ENCODE measurements at regions not wholly inside any gene's neighbourhood (a gene's known extent, or its start where the extent isn't known, plus 50 kb on each side); places are given as distances from the start of the nearest gene placed in this dataset.

DNA sequence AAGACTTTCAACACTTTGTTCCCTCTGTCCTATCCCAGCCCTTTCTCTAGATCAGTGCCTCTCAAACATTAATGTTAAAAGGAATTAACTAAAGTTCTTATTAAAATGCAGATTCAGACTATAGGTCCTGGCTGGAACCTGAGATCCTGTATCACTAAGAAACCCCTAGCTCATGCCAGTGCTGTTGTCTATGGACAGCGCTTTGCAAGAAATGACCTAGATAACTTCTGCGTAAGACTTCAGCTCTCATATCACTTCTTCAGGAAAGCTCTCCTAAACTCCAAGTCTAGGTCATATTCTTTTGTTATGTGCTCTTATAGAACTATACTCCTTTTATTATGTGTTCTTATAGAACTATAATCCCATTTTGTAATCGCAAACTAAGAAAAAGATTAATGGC, 67.8 kb upstream of the CDIN1 start:
- Histone ChIP-seq H3K9ac (ENCODE audit: low read depth, low read length) (no peak overlapping the region), H3K9me3 (ENCODE audit: control insufficient read depth, insufficient read depth, low read length) (no peaks in the 10 kb centered on the region), H3K4me3 (ENCODE audit: low read depth, low read length) (no peak overlapping the region), H3K4me1 (ENCODE audit: control insufficient read depth, insufficient read depth, low read length) (no peaks in the 10 kb centered on the region), H3K27me3 (ENCODE audit: control insufficient read depth, insufficient read depth, low read length) (no peaks in the 10 kb centered on the region), H3K36me3 (ENCODE audit: control insufficient read depth, insufficient read depth, low read length) (no peaks in the 10 kb centered on the region)

- Histone ChIP-seq H3K27me3 (ENCODE audit: control insufficient read depth, insufficient read depth, low read length) (no peaks in the 10 kb centered on the region), H3K4me1 (ENCODE audit: control insufficient read depth, insufficient read depth, low read length) (peaks cover 4% of the 10 kb centered on the region), H3K9ac (ENCODE audit: low read depth, low read length) (no peak overlapping the region), H3K36me3 (ENCODE audit: control insufficient read depth, insufficient read depth, low read length) (no peaks in the 10 kb centered on the region), H3K4me3 (ENCODE audit: low read depth, low read length) (no peak overlapping the region), H3K9me3 (ENCODE audit: control insufficient read depth, insufficient read depth, low read length) (no peaks in the 10 kb centered on the region)
Observed at GRCh38 chr15:36517758-36518157, 61.7 kb upstream of the CDIN1 start.

DNA sequence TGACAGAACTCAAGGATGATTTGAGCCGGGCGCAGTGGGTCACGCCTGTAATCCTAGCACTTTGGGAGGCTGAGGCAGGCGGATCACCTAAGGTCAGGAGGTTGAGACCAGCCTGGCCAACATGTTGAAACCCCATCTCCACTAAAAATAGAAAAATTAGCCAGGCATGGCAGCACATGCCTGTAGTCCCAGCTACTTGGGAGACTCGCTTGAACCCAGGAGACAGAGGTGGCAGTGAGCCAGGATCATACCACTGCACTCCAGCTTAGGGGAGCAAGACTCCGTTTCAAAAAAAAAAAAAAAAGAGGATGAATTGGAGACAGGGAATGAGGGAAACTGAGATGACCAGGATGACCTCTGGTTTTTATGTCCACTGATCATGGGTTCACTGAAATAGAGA, 60.4 kb upstream of the CDIN1 start:
- H3K9me3 ChIP-seq (ENCODE audit: control insufficient read depth, insufficient read depth, low read length), result no peaks in the 10 kb centered on the region
- H3K27me3 ChIP-seq (ENCODE audit: control insufficient read depth, insufficient read depth, low read length), result no peaks in the 10 kb centered on the region
- no peak overlapping the region for H3K4me3 ChIP-seq (ENCODE audit: low read depth, low read length)
- no peaks in the 10 kb centered on the region for H3K36me3 ChIP-seq (ENCODE audit: control insufficient read depth, insufficient read depth, low read length)
- H3K9ac ChIP-seq (ENCODE audit: low read depth, low read length), result no peak overlapping the region
- peaks cover 4% of the 10 kb centered on the region for H3K4me1 ChIP-seq (ENCODE audit: control insufficient read depth, insufficient read depth, low read length)

GRCh38 chr15:36525430-36525829, 54.0 kb upstream of the CDIN1 start:
- H3K4me1 ChIP-seq (ENCODE audit: control insufficient read depth, insufficient read depth, low read length), result peaks cover 6% of the 10 kb centered on the region
- H3K36me3 ChIP-seq (ENCODE audit: control insufficient read depth, insufficient read depth, low read length), result no peaks in the 10 kb centered on the region
- H3K4me3 ChIP-seq (ENCODE audit: low read depth, low read length), result no peak overlapping the region
- no peaks in the 10 kb centered on the region for H3K9me3 ChIP-seq (ENCODE audit: control insufficient read depth, insufficient read depth, low read length)
- H3K9ac ChIP-seq (ENCODE audit: low read depth, low read length), result no peak overlapping the region
- no peaks in the 10 kb centered on the region for H3K27me3 ChIP-seq (ENCODE audit: control insufficient read depth, insufficient read depth, low read length)

DNA sequence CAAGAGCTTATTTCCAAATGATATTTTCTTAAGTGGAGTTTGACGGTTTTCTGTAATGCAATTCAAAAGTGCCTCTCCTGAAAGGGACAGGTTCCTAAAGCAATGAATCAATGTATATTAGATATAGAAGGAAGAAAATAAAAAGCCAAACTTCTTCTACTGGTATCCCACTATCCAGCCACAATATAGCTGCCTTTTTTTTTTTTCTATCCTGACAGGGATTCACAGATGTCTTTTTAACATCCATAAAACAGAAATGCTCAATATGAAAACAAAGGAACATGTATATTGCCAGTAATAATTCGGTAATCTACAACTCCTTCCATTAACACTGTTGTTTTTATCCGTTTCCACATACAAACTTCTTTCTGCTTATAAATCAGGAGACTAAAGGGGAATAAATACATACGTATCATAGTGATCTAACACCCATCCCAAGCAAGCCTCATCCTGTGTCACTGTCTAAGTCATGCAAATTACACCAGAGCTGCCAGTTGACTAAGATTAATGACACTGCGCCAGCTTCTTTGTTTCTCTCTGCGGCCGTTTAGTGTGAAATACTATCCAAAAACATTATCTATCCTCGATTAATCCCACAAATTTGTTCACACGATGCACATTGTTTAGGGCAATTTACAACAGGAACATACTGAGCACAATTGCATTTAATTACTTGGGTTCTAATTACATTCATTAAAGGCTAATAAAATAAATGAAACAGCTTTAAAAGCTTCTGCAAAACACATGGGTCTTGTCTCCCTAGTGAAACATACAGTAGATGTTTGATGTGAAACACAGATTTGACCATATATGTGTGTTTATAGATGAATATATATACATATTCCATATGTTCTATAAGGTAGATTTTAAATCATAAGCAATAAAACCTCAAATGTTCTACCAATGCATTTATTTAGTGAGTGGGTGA, 51.9 kb upstream of the CDIN1 start:
- no peak overlapping the region for H3K4me3 ChIP-seq (ENCODE audit: low read depth, low read length)

DNA sequence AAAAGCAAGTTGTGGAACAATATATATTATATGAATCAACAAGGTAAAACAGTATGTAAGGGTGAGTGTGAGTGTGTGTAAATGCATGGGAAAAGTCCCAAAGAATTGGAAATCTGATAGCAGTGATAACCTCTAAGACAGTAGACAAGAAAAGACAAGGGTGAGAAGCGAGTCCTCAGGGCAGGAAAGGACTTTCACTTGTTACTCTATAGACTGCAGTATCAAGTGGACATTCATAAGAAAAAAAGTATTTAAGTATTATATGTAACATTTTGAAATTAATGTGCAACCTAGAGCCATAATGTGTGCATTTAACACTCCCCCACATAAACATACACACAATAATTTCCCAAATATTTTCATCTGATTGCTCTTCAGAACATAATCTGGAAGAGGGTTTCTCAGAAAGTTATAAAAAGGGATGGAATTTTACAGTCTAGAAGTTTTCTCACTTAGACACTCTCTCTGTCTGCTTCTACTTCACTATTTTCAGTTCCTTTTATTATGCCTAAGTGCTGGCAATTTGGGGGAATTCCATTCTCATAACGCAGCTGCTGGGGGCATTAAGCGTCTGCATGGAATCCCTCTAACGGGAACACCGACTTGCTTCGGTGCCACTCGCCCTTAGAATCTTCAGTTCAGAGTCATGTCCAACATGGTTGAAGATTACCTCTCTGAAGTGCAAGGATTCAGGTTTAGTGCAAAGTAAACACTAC, 50.0 kb upstream of the CDIN1 start:
- no peaks in the 10 kb centered on the region for H3K36me3 ChIP-seq (ENCODE audit: control insufficient read depth, insufficient read depth, low read length)
- no peaks in the 10 kb centered on the region for H3K9me3 ChIP-seq (ENCODE audit: control insufficient read depth, insufficient read depth, low read length)
- peaks cover 6% of the 10 kb centered on the region for H3K4me1 ChIP-seq (ENCODE audit: control insufficient read depth, insufficient read depth, low read length)
- no peak overlapping the region for H3K4me3 ChIP-seq (ENCODE audit: low read depth, low read length)
- no peaks in the 10 kb centered on the region for H3K27me3 ChIP-seq (ENCODE audit: control insufficient read depth, insufficient read depth, low read length)
- H3K9ac ChIP-seq (ENCODE audit: low read depth, low read length), result no peak overlapping the region

More for the DNA sequence above, 51.9 kb upstream of the CDIN1 start:
- no peaks in the 10 kb centered on the region for H3K27me3 ChIP-seq (ENCODE audit: control insufficient read depth, insufficient read depth, low read length)
- no peaks in the 10 kb centered on the region for H3K9me3 ChIP-seq (ENCODE audit: control insufficient read depth, insufficient read depth, low read length)
- H3K36me3 ChIP-seq (ENCODE audit: control insufficient read depth, insufficient read depth, low read length), result no peaks in the 10 kb centered on the region
- no peak overlapping the region for H3K9ac ChIP-seq (ENCODE audit: low read depth, low read length)
- peaks cover 6% of the 10 kb centered on the region for H3K4me1 ChIP-seq (ENCODE audit: control insufficient read depth, insufficient read depth, low read length)
